HG02798 (cell line): ENCODE measurements at regions not wholly inside any gene's neighbourhood (a gene's known extent, or its start where the extent isn't known, plus 50 kb on each side); places are given as distances from the start of the nearest gene placed in this dataset.
"Not testable (repeated sequence)": the region's sequence is repeated elsewhere in the genome, so short reads cannot be mapped to it uniquely, and the experiment has no call there.

Experiments used
- ATAC-seq: cut with Tn5 transposase; IDR thresholded peaks from one replicate; pipeline ENCODE4 v1.9.1; 2021; ENCODE audit warnings: mild to moderate bottlenecking; ENCODE audit not compliant: unreplicated experiment, poor library complexity

- ATAC-seq = no peak
These were observed 205.5 kb upstream of the FSHR start for GRCh38 chr2:49359721-49360406.

- ATAC-seq = no peak
These were observed 201.3 kb upstream of the FSHR start for GRCh38 chr2:49355611-49356010.

- no peak for ATAC-seq
These were observed 197.2 kb upstream of the FSHR start for GRCh38 chr2:49351560-49351959.

GRCh38 chr2:49343638-49344037 lies 189.3 kb upstream of the FSHR start:
- no peak for ATAC-seq

DNA sequence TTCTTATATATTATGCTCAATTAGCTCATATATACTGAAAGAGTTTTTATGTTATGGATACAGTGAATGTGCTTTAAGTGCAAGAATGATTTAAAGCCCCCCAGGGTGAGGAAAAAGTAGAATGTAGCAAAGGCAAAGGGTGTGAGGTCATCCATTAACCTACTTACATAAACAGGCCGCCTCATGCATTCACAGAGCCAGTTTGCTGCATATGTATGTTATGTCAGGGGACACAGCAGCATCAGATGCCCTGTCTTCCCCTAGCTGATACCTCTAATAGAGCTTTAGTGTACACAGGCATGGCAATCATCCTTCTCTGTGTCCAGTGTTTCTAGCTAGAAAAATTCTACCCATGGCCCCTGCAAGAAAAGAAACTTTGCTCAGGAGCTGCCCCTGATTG lies 187.8 kb upstream of the FSHR start:
- no peak for ATAC-seq

GRCh38 chr2:49335546-49335945 lies 181.2 kb upstream of the FSHR start:
- no peak for ATAC-seq

GRCh38 chr2:49332415-49332814 lies 178.1 kb upstream of the FSHR start:
- no peak for ATAC-seq

GRCh38 chr2:49318531-49318930 lies 164.2 kb upstream of the FSHR start:
- ATAC-seq = no peak

- no peak for ATAC-seq
These were observed 155.1 kb upstream of the FSHR start for GRCh38 chr2:49309461-49309860.

DNA sequence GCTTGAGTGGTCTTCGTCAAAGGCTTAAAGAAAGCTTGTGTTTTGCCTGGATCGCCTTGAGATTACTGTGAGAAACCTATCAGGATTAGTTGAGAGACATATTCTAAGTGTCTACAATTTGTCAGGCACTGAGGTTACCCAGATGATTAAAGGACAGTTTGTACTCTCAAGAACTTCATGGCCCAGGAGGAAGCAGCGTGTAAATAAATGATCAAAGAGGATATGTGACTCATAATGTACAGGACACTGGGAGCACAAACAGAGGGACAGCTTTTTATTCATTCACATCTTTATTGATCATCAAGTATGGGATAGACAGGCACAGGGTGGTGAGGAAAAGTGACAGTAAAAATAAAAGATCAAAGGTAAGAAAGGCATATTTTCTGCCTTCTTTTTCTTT lies 152.6 kb upstream of the FSHR start:
- ATAC-seq = no peak

GRCh38 chr2:49298693-49299092 lies 144.4 kb upstream of the FSHR start:
- not testable (repeated sequence) for ATAC-seq

DNA sequence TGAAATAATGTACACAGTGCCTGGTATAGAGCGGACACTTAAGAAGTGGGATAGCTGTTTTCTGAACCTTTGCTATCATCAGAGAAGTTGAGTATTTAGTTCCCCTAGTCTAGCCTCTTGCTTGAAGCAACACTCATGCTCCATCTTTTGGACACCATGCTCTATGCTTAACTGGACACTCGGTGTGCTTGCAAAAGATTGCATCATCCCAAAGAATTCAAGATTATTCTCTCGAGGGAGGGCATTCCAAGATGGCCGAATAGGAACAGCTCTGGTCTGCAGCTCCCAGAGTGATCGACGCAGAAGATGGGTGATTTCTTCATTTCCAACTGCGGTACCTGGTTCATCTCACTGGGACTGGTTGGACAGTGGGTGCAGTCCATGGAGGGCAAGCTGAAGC lies 143.9 kb upstream of the FSHR start:
- no peak for ATAC-seq

- ATAC-seq = no peak
These were observed 142.0 kb upstream of the FSHR start for GRCh38 chr2:49296107-49296867.

GRCh38 chr2:49294225-49294624 lies 139.9 kb upstream of the FSHR start:
- no peak for ATAC-seq

DNA sequence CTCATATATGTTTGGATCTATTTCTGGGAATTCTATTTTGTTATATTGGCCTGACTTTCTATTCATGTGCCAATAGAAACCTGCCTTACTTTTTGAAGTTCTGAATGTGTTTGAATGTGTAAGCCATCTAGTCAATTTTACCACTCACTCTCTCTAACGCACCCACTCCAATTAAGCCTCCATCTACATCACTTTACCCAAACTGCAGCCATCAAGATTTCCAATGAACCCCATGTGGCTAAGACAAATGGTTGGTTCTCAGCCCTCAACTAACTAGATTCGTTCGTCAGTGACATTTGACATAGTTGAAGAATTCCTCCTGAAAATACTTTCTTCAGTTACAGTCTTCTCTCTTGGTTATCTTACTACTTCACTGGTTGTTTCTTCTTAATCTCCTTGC lies 137.3 kb upstream of the FSHR start:
- no peak for ATAC-seq

- ATAC-seq = no peak
These were observed 135.4 kb upstream of the FSHR start for GRCh38 chr2:49289711-49290110.

DNA sequence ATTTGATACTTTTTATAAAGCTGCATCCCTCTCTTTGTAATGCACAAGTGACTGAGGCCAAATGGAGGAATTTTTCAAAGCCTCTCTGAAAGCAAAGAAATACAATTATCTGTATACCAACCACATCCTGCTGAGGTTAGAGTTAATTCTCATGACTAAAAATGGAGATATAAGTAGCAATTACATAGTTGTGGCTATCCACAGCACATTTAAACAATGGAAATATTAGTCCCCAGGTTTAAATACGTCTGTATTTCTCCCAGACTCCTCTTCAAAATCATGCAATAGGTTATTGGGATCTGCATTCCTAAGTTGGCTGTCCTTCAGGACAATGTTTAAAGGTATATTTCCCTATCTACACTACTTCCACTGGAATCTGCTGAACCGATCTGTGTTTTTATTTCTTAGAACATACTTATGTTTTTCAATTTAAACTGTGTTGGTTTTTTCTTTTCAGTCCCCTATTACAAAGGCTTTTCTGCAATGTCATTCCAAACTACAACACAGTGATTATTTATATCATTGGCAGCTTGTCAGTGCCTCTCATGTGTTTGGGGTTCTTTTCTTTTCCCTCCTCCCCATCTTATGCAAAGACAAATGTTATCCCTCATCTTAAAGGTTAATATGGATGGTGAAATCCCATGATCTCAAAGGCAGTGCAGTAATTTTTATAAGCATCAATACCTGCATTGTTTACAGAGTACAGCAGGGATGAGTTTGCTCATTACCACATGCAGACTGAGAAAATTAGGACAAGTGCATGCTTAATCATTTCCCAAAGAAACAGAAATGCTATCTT lies 134.8 kb upstream of the FSHR start:
- no peak for ATAC-seq

DNA sequence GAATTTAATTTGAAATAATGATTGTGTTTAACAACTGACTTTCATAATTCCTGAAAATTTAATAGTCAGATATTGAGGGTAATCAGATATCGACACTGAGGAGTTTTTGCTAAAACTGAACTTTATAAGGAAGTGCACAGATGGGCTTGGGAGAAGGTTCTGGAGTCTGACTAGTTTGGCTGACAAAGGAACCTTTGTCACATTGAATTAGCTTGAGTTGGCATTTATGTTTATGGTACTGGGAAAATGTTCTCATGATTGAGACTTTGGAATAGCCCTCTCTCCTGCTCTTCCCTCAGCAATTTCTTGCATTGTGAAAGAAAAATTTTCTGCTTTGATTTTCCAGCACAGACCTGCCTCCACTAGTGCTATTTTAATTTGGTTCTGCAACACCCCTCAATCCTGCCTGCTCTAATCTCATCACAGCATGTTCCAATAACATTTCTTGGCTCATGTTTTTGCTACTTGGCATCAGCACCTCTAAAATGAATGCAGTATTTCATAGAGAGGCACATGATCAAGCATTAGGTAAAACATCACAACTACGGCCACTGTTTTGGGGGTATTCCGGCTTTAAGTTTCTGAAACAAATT lies 133.9 kb upstream of the FSHR start:
- ATAC-seq = no peak

DNA sequence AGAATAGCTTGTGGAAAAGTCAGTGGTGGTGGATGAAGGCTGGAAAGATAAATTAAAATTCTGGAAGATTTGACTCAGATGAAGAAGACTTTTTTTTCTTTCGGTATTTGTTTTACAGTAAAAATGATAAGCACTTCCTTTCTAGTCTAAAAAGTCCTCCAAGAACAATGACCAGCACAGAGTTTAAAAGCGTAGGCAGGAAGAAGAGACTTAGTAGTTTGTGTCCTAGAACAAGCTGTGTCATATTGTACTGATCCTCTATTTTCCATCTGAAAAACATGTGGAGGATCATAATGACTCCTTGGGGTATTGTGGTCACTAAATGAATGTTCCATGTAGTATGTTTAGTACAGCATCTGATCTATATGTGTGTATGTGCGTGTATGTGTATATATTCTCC lies 132.4 kb upstream of the FSHR start:
- no peak for ATAC-seq

- ATAC-seq = no peak
These were observed 131.7 kb upstream of the FSHR start for GRCh38 chr2:49286045-49286444.

- ATAC-seq = no peak
These were observed 124.2 kb upstream of the FSHR start for GRCh38 chr2:49278561-49278960.
